HG02588 (cell line): ENCODE measurements at regions not wholly inside any gene's neighbourhood (a gene's known extent, or its start where the extent isn't known, plus 50 kb on each side); places are given as distances from the start of the nearest gene placed in this dataset.
"Not testable (repeated sequence)": the region's sequence is repeated elsewhere in the genome, so short reads cannot be mapped to it uniquely, and the experiment has no call there.

ENCODE experiments used
- ATAC-seq: cut with Tn5 transposase; IDR thresholded peaks from one replicate; pipeline ENCODE4 v1.9.1; 2021; ENCODE audit warnings: mild to moderate bottlenecking, moderate library complexity; ENCODE audit not compliant: unreplicated experiment

GRCh38 chr14:85182282-85182681 is 347.7 kb upstream of the FLRT2 start:
- ATAC-seq, result no peak

- ATAC-seq, result no peak
Observed at GRCh38 chr14:85186082-85186481, 343.9 kb upstream of the FLRT2 start.

GRCh38 chr14:85187521-85187920 is 342.4 kb upstream of the FLRT2 start:
- no peak for ATAC-seq

- ATAC-seq, result no peak
Observed at GRCh38 chr14:85188836-85189235, 341.1 kb upstream of the FLRT2 start.

GRCh38 chr14:85189253-85189652 is 340.7 kb upstream of the FLRT2 start:
- ATAC-seq, result not testable (repeated sequence)

GRCh38 chr14:85190251-85190650 is 339.7 kb upstream of the FLRT2 start:
- ATAC-seq, result no peak

- no peak for ATAC-seq
Observed at GRCh38 chr14:85191986-85192385, 338.0 kb upstream of the FLRT2 start.

GRCh38 chr14:85195872-85196477 is 334.0 kb upstream of the FLRT2 start:
- no peak for ATAC-seq

GRCh38 chr14:85198001-85198400 is 331.9 kb upstream of the FLRT2 start:
- ATAC-seq, result no peak

GRCh38 chr14:85205875-85206274 is 324.1 kb upstream of the FLRT2 start:
- ATAC-seq, result no peak

GRCh38 chr14:85214471-85214870 is 315.5 kb upstream of the FLRT2 start:
- ATAC-seq, result no peak

- ATAC-seq, result no peak
Observed at GRCh38 chr14:85217412-85217811, 312.5 kb upstream of the FLRT2 start.

- ATAC-seq, result no peak
Observed at GRCh38 chr14:85218982-85219381, 311.0 kb upstream of the FLRT2 start.

- no peak for ATAC-seq
Observed at GRCh38 chr14:85221832-85222231, 308.1 kb upstream of the FLRT2 start.

- ATAC-seq, result no peak
Observed at GRCh38 chr14:85222341-85222740, 307.6 kb upstream of the FLRT2 start.

- no peak for ATAC-seq
Observed at GRCh38 chr14:85223667-85224066, 306.3 kb upstream of the FLRT2 start.

- ATAC-seq, result no peak
Observed at GRCh38 chr14:85224241-85224640, 305.7 kb upstream of the FLRT2 start.

GRCh38 chr14:85233756-85234155 is 296.2 kb upstream of the FLRT2 start:
- ATAC-seq, result no peak

GRCh38 chr14:85234156-85235025 is 295.6 kb upstream of the FLRT2 start:
- no peak for ATAC-seq

GRCh38 chr14:85235868-85236267 is 294.1 kb upstream of the FLRT2 start:
- ATAC-seq, result no peak

GRCh38 chr14:85236296-85236695 is 293.6 kb upstream of the FLRT2 start:
- ATAC-seq, result no peak

GRCh38 chr14:85239791-85240190 is 290.2 kb upstream of the FLRT2 start:
- no peak for ATAC-seq
